GM19463 (cell line): ENCODE measurements at regions not wholly inside any gene's neighbourhood (a gene's known extent, or its start where the extent isn't known, plus 50 kb on each side); places are given as distances from the start of the nearest gene placed in this dataset.

Experiments used
- ATAC-seq: cut with Tn5 transposase; IDR thresholded peaks from one replicate; pipeline ENCODE4 v1.9.1; 2021; ENCODE audit warnings: mild to moderate bottlenecking, moderate library complexity; ENCODE audit not compliant: unreplicated experiment

GRCh38 chr5:23253621-23254198, 253.7 kb upstream of the PRDM9 start:
- no peak for ATAC-seq

- ATAC-seq: no peak
These were observed 264.5 kb upstream of the PRDM9 start for GRCh38 chr5:23242891-23243290.

- no peak for ATAC-seq
These were observed 272.2 kb upstream of the PRDM9 start for GRCh38 chr5:23235246-23235645.

GRCh38 chr5:23234197-23234596, 273.2 kb upstream of the PRDM9 start:
- ATAC-seq: no peak

- no peak for ATAC-seq
These were observed 283.6 kb upstream of the PRDM9 start for GRCh38 chr5:23223846-23224245.

GRCh38 chr5:23221831-23222230, 285.6 kb upstream of the PRDM9 start:
- no peak for ATAC-seq

GRCh38 chr5:23217159-23217558, 290.2 kb upstream of the PRDM9 start:
- ATAC-seq: no peak

- ATAC-seq: no peak
These were observed 291.1 kb upstream of the PRDM9 start for GRCh38 chr5:23216345-23216744.

GRCh38 chr5:23208959-23209431, 298.4 kb upstream of the PRDM9 start:
- peak; percentile 94 for ATAC-seq

GRCh38 chr5:23204111-23204510, 303.3 kb upstream of the PRDM9 start:
- ATAC-seq: no peak

GRCh38 chr5:23169660-23170416, 316.7 kb upstream of the CDH12 start:
- ATAC-seq: no peak

- ATAC-seq: no peak
These were observed 311.8 kb upstream of the CDH12 start for GRCh38 chr5:23164971-23165370.

- ATAC-seq: no peak
These were observed 305.0 kb upstream of the CDH12 start for GRCh38 chr5:23158179-23158578.

- no peak for ATAC-seq
These were observed 304.6 kb upstream of the CDH12 start for GRCh38 chr5:23157716-23158115.

- no peak for ATAC-seq
These were observed 304.0 kb upstream of the CDH12 start for GRCh38 chr5:23157169-23157568.

- ATAC-seq: no peak
These were observed 294.5 kb upstream of the CDH12 start for GRCh38 chr5:23147625-23148024.

- ATAC-seq: no peak
These were observed 293.0 kb upstream of the CDH12 start for GRCh38 chr5:23146183-23146582.

- ATAC-seq: peak; percentile 48
These were observed 286.4 kb upstream of the CDH12 start for GRCh38 chr5:23139338-23140171.

GRCh38 chr5:23136958-23137357, 283.8 kb upstream of the CDH12 start:
- no peak for ATAC-seq

- no peak for ATAC-seq
These were observed 279.1 kb upstream of the CDH12 start for GRCh38 chr5:23132231-23132630.

- ATAC-seq: no peak
These were observed 259.1 kb upstream of the CDH12 start for GRCh38 chr5:23112237-23112636.

- ATAC-seq: no peak
These were observed 251.9 kb upstream of the CDH12 start for GRCh38 chr5:23105021-23105420.
